ENCODE measurements at regions not wholly inside any gene's neighbourhood (a gene's known extent, or its start where the extent isn't known, plus 50 kb on each side); places are given as distances from the start of the nearest gene placed in this dataset.

DNA sequence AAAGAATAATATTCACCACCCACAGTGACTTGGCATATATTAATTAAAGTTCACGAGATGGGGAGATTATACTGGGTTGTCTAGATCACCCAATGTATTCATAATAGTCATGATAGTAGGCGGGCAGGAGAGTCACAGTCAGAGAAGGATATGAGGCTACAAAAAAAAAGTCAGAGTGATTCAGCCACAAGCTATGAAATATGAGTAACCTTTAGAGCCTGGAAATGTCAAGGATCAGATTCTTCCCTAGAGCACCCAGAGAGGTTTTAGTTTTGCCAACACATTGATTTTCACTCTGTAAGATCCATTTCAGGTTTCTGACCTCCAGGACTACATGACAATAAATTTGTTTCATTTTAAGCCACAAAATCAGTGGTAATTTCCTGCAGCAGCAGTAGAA lies 501.9 kb downstream of the GABRG1 start:
- DNase-seq (no peak), ATAC-seq (peak; percentile 46)

DNA sequence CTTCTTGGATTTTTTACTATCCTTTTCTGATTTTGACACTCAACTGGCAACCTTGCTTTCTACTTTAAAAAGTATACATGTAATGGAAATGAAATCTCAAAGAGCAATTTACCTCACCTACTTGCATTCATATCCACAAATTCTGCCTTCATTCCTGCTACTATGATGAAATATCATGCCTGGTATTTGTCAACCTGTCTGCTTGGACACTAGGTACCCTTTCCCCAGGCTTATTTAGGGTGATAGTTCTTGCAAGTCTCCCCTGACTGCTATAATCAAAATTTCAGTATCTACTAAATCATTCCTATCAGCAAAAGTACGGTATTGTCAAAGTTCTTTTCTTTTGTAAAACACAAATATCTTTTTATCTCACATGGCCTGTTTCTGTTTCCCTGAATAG lies 503.0 kb downstream of the GABRG1 start:
- H3K4me3 ChIP-seq: no peak overlapping the region
- no peaks in the 10 kb centered on the region for H3K4me1 ChIP-seq (ENCODE audit: low read depth)
- intact Hi-C loops (cut with DNase I, micrococcal nuclease): no loop called here
- TF ChIP-seq, protein P1, sequence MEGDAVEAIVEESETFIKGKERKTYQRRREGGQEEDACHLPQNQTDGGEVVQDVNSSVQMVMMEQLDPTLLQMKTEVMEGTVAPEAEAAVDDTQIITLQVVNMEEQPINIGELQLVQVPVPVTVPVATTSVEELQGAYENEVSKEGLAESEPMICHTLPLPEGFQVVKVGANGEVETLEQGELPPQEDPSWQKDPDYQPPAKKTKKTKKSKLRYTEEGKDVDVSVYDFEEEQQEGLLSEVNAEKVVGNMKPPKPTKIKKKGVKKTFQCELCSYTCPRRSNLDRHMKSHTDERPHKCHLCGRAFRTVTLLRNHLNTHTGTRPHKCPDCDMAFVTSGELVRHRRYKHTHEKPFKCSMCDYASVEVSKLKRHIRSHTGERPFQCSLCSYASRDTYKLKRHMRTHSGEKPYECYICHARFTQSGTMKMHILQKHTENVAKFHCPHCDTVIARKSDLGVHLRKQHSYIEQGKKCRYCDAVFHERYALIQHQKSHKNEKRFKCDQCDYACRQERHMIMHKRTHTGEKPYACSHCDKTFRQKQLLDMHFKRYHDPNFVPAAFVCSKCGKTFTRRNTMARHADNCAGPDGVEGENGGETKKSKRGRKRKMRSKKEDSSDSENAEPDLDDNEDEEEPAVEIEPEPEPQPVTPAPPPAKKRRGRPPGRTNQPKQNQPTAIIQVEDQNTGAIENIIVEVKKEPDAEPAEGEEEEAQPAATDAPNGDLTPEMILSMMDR (IDR thresholded peaks at IDR 0.05): no peak
- H3K36me3 ChIP-seq (ENCODE audit: low read depth): no peaks in the 10 kb centered on the region
- no peak for ATAC-seq
- DNase-seq: no peak
- H3K9me3 ChIP-seq: no peaks in the 10 kb centered on the region

More for the DNA sequence above, 501.9 kb downstream of the GABRG1 start:
- Histone ChIP-seq H3K4me1 (ENCODE audit: low read depth) (no peaks in the 10 kb centered on the region), H3K9me3 (no peaks in the 10 kb centered on the region), H3K36me3 (ENCODE audit: low read depth) (no peaks in the 10 kb centered on the region), H3K4me3 (no peak overlapping the region)
- intact Hi-C loops (cut with DNase I, micrococcal nuclease): no loop called here
- TF ChIP-seq, protein P1 (IDR thresholded peaks at IDR 0.05): no peak

DNA sequence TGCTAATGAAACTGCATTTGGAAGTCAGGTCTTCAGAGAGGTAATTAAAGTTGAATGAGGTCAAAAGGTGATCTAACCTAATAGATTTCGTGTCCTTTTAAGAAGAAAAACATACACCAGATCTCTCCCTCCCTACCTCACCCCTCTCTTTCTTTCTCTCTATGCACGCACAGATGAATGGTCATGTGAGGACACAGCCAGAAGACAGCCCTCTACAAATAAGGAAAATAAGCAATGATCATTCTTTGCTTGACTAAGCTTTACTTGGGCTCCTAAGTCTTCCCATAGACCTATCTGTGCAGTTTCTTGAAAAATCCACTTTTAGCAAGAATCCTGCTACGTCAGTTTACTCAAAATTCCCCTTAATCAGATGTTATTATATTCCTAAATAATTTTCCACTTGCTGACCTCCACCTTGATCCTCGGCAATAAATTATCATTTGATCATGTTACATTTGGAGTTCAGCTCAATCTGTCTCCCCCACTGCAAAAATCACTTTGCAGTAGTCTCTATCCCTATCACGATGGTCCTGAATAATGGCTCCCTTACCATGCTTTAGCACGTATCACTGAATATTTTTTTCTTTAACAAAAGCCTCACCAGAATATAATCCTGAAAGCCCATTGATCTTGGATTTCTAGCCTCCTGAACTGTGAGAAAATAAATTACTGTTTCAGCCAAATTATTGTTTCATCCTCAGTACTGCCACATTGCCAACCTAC lies 527.3 kb downstream of the GABRG1 start:
- Histone ChIP-seq H3K36me3 (ENCODE audit: low read depth) (no peaks in the 10 kb centered on the region), H3K4me1 (ENCODE audit: low read depth) (no peaks in the 10 kb centered on the region), H3K9me3 (no peaks in the 10 kb centered on the region), H3K4me3 (no peak overlapping the region)
- DNase-seq (no peak), ATAC-seq (no peak)
- intact Hi-C loops (cut with DNase I, micrococcal nuclease): no loop called here
- TF ChIP-seq, protein P1 (IDR thresholded peaks at IDR 0.05): no peak

DNA sequence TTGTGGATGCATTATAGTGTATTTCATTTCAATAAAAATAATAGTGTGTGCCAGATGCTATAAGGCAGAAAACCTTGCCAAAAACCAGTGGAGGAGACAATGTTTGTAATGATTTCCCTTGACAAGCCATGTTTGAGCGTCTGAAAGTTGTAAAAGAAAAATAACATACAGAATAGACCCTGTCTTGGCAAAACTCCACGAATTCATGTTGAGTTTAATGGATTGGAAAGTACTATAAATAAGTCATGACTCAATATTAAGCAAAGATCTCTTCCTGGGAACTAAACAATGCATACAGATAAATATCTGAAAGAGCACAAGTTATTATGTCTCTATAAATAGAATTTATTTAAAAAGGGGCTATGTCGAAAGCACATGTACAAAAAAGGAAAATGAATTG lies 543.5 kb downstream of the GABRG1 start:
- intact Hi-C loops (cut with DNase I, micrococcal nuclease): no loop called here
- H3K4me3 ChIP-seq: no peak overlapping the region
- no peaks in the 10 kb centered on the region for H3K9me3 ChIP-seq
- ATAC-seq (no peak), DNase-seq (no peak)
- TF ChIP-seq, protein P1 (IDR thresholded peaks at IDR 0.05): no peak
- H3K4me1 ChIP-seq (ENCODE audit: low read depth): no peaks in the 10 kb centered on the region
- H3K36me3 ChIP-seq (ENCODE audit: low read depth): no peaks in the 10 kb centered on the region

DNA sequence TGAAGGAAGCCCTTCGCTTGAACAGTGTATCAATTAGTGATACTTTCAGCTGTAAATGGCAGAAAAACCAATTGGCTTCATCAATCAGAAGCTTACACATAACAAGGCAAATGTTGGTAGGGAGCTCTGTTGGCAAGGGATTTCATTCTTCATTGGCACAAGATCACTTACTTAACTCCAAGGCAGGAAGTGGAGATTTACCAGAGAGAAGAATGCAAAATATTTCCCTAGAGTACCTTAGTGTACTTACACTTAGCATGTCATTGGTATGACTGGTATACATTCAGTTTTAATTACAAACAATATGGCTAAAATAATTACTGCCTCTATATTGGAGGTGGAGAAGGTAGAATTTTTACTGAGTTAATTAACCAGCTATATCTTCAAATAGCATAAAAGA lies 545.0 kb downstream of the GABRG1 start:
- H3K4me1 ChIP-seq (ENCODE audit: low read depth): no peaks in the 10 kb centered on the region
- no peaks in the 10 kb centered on the region for H3K9me3 ChIP-seq
- TF ChIP-seq, protein P1 (IDR thresholded peaks at IDR 0.05): no peak
- no peak overlapping the region for H3K4me3 ChIP-seq
- no peak for DNase-seq
- no peaks in the 10 kb centered on the region for H3K36me3 ChIP-seq (ENCODE audit: low read depth)
- intact Hi-C loops (cut with DNase I, micrococcal nuclease): no loop called here
- ATAC-seq: no peak

DNA sequence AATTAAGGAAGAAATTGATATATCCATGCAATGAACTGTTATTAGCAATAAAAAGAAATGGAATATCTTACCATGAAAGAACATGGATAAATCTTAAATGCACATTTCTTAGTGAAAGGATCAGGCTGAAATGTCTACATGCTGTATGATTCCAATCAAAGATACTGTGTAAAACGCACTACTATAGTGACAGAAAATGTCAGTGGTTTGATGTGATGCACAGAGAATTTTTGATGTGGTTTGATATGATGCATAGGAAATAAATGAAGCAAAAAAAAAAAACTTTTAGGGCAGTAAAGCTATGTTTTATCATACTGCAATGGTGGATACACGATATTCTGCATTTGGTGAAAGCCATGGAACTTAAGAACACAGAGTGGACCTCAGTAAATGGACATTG lies 547.6 kb downstream of the GABRG1 start:
- no peak for ATAC-seq
- Histone ChIP-seq H3K36me3 (ENCODE audit: low read depth) (no peaks in the 10 kb centered on the region), H3K4me3 (no peak overlapping the region), H3K9me3 (no peaks in the 10 kb centered on the region), H3K4me1 (ENCODE audit: low read depth) (no peaks in the 10 kb centered on the region)
- DNase-seq: no peak
- TF ChIP-seq, protein P1 (IDR thresholded peaks at IDR 0.05): no peak
- intact Hi-C loops (cut with DNase I, micrococcal nuclease): no loop called here
